Ovary (tissue), 3 donors: ENCODE measurements at regions not wholly inside any gene's neighbourhood (a gene's known extent, or its start where the extent isn't known, plus 50 kb on each side); places are given as distances from the start of the nearest gene placed in this dataset.

ENCODE experiments used
- CTCF ChIP-seq, 3 donors: fragments of 450-650 bp in 2 of 3; fragments of 200-600 bp in 1 of 3; IDR thresholded peaks; one replicate each; pipeline versions ENCODE4 v1.5.1 to v1.8.0; 2016 to 2022; ENCODE audit warnings: antibody characterized with exemption in 3 of 3, mild to moderate bottlenecking in 1 of 3
- EP300 ChIP-seq: sonication (generic); formaldehyde crosslinking; IDR thresholded peaks from one replicate; pipeline ENCODE4 v1.6.1; 2017; ENCODE audit warnings: antibody characterized with exemption
- POLR2A ChIP-seq: fragments of 450-650 bp; IDR thresholded peaks from one replicate; pipeline ENCODE4 v1.6.1; 2017; ENCODE audit warnings: antibody characterized with exemption, mild to moderate bottlenecking, moderate library complexity
- donor health status: DM: no; HTN: no; CAD: no.

- TF ChIP-seq CTCF (IDR thresholded peaks at IDR 0.05) (no peak), POLR2A (no peak), EP300 (no peak)
These were observed 65.0 kb upstream of the NCKAP5 start for GRCh38 chr2:133633309-133633708.
